PC-9 (cell line): ENCODE measurements at regions not wholly inside any gene's neighbourhood (a gene's known extent, or its start where the extent isn't known, plus 50 kb on each side); places are given as distances from the start of the nearest gene placed in this dataset.

Experiments used
- CTCF ChIP-seq: fragments of 200-600 bp; sonication (generic); conservative IDR thresholded peaks from 2 replicates; pipeline ENCODE4 v1.6.1; 2017; ENCODE audit warnings: mixed run types, antibody characterized with exemption, mild to moderate bottlenecking, moderate library complexity
- EZH2 ChIP-seq: fragments of 200-600 bp; sonication (generic); IDR thresholded peaks from 2 replicates; pipeline ENCODE4 v1.8.0; 2017; ENCODE audit warnings: antibody characterized with exemption, low read depth

- TF ChIP-seq CTCF = no peak
- TF ChIP-seq EZH2 = no peak
Observed at GRCh38 chr22:48894804-48895250, 932.8 kb downstream of the BRD1 start.
